Tibial nerve (tissue), 3 donors: ENCODE measurements at regions not wholly inside any gene's neighbourhood (a gene's known extent, or its start where the extent isn't known, plus 50 kb on each side); places are given as distances from the start of the nearest gene placed in this dataset.

ENCODE experiments used
- POLR2A ChIP-seq, 2 donors: fragments of 450-650 bp; IDR thresholded peaks; one replicate each; pipeline ENCODE4 v1.6.1; 2017; ENCODE audit warnings: antibody characterized with exemption in 2 of 2, mild to moderate bottlenecking in 2 of 2, moderate library complexity in 2 of 2
- TF ChIP-seq, protein P1 (sequence below), 5 experiments: fragments of 200-600 bp in 3 of 5; fragments of 450-650 bp in 2 of 5; sonication (generic) in 3 of 5; IDR thresholded peaks; one replicate each; pipeline ENCODE4 v1.5.1; 2016 to 2019; ENCODE audit warnings: antibody characterized with exemption in 5 of 5, mild to moderate bottlenecking in 3 of 5, moderate library complexity in 2 of 5

DNA sequence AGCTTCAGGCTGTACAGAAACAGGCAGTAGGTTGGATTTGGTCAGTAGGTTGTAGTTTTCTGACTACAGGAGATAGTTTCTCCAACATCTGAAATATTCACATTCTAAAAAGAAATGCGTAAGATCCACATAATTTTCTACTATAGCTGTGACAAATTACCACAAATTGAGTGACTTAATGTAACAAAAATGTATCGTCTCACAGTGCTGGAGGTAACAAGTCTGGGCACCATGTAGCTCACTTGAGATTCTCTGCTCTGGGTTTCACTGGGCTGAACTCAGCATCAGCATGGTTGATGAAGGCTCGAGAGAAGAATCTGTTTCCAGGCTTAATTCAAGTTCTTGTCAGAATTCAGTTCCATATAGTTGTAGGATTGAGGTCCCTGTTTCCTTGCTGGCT, 350.9 kb upstream of the CCDC179 start:
- TF ChIP-seq, protein P1, sequence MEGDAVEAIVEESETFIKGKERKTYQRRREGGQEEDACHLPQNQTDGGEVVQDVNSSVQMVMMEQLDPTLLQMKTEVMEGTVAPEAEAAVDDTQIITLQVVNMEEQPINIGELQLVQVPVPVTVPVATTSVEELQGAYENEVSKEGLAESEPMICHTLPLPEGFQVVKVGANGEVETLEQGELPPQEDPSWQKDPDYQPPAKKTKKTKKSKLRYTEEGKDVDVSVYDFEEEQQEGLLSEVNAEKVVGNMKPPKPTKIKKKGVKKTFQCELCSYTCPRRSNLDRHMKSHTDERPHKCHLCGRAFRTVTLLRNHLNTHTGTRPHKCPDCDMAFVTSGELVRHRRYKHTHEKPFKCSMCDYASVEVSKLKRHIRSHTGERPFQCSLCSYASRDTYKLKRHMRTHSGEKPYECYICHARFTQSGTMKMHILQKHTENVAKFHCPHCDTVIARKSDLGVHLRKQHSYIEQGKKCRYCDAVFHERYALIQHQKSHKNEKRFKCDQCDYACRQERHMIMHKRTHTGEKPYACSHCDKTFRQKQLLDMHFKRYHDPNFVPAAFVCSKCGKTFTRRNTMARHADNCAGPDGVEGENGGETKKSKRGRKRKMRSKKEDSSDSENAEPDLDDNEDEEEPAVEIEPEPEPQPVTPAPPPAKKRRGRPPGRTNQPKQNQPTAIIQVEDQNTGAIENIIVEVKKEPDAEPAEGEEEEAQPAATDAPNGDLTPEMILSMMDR (IDR thresholded peaks at IDR 0.05): no peak
- TF ChIP-seq POLR2A (IDR thresholded peaks at IDR 0.05): no peak
